PC-9 (cell line): ENCODE measurements at regions not wholly inside any gene's neighbourhood (a gene's known extent, or its start where the extent isn't known, plus 50 kb on each side); places are given as distances from the start of the nearest gene placed in this dataset.

Source experiments
- BruUV-seq: library from RNA; stranded (reverse); fragments of 400-500 nt; replicated peaks from 2 replicates; lab custom pipeline; 2021; lab: Mats Ljungman, UMichigan
- CTCF ChIA-PET: fragments of 300-600 bp; sonication (Branson Sonifier 250); formaldehyde crosslinking; loops from one replicate; lab custom pipeline; 2022; ENCODE audit warnings: antibody characterized with exemption; lab: Charles Lee
- POLR2A ChIA-PET: fragments of 300-600 bp; sonication (Branson Sonifier 250); formaldehyde crosslinking; loops from one replicate; lab custom pipeline; 2022; ENCODE audit warnings: antibody characterized with exemption; ENCODE audit not compliant: unreplicated experiment; lab: Charles Lee
- DNase-seq, 2 experiments: peaks; one replicate each; pipeline versions ENCODE4 v3.0.0 to v3.0.0-alpha.2; 2015 to 2022; ENCODE audit warnings: mixed read lengths in 1 of 2
- H2AFZ ChIP-seq: fragments of 200-600 bp; sonication (generic); 2 replicates; pipeline ENCODE4 v1.8.1; 2017; ENCODE audit warnings: antibody characterized with exemption
- H3F3A ChIP-seq: fragments of 200-600 bp; sonication (generic); 2 replicates; pipeline ENCODE4 v1.8.1; 2017; ENCODE audit warnings: antibody characterized with exemption, mild to moderate bottlenecking, low read depth; ENCODE audit not compliant: insufficient read depth
- H3K27ac ChIP-seq: fragments of 200-600 bp; sonication (generic); 2 replicates; pipeline ENCODE4 v1.6.1; 2016; ENCODE audit warnings: mixed run types
- H3K27me3 ChIP-seq: fragments of 200-600 bp; sonication (generic); 2 replicates; pipeline ENCODE4 v1.6.1; 2016; ENCODE audit warnings: low read depth, mixed run types; ENCODE audit not compliant: insufficient read depth
- H3K36me3 ChIP-seq: fragments of 200-600 bp; sonication (generic); 2 replicates; pipeline ENCODE4 v1.6.1; 2016; ENCODE audit warnings: low read depth, mixed run types
- H3K4me1 ChIP-seq: fragments of 200-600 bp; sonication (generic); replicated peaks from 2 replicates; pipeline ENCODE4 v1.6.1; 2016; ENCODE audit warnings: mixed run types; ENCODE audit not compliant: insufficient read depth
- H3K4me2 ChIP-seq: fragments of 200-600 bp; sonication (generic); 2 replicates; pipeline ENCODE4 v1.6.1; 2017; ENCODE audit warnings: mixed run types
- H3K4me3 ChIP-seq: fragments of 200-600 bp; sonication (generic); 2 replicates; pipeline ENCODE4 v1.6.1; 2016; ENCODE audit warnings: mixed run types
- H3K79me2 ChIP-seq: fragments of 200-600 bp; sonication (generic); 2 replicates; pipeline ENCODE4 v1.6.1; 2017; ENCODE audit warnings: low read depth, mixed run types
- H3K9me2 ChIP-seq: fragments of 200-600 bp; sonication (generic); 2 replicates; pipeline ENCODE4 v1.8.1; 2017; ENCODE audit warnings: mild to moderate bottlenecking; ENCODE audit not compliant: insufficient read depth
- H3K9me3 ChIP-seq: fragments of 200-600 bp; sonication (generic); 2 replicates; pipeline ENCODE4 v1.8.1; 2016; ENCODE audit warnings: low read depth; ENCODE audit not compliant: insufficient read depth
- H4K20me1 ChIP-seq: fragments of 200-600 bp; sonication (generic); 2 replicates; pipeline ENCODE4 v1.8.1; 2017; ENCODE audit not compliant: insufficient read depth
- EZH2 ChIP-seq: fragments of 200-600 bp; sonication (generic); IDR thresholded peaks from 2 replicates; pipeline ENCODE4 v1.8.0; 2017; ENCODE audit warnings: antibody characterized with exemption, low read depth
- intact Hi-C: fragments of 100-400 bp; cut with micrococcal nuclease; formaldehyde crosslinking; loops from one replicate; pipeline ENCODE4 v1.10.0; 2022; ENCODE audit not compliant: unreplicated experiment
- TF ChIP-seq, protein P1 (sequence below): fragments of 200-600 bp; sonication (generic); conservative IDR thresholded peaks from 2 replicates; pipeline ENCODE4 v1.6.1; 2017; ENCODE audit warnings: mixed run types, antibody characterized with exemption, mild to moderate bottlenecking, moderate library complexity

DNA sequence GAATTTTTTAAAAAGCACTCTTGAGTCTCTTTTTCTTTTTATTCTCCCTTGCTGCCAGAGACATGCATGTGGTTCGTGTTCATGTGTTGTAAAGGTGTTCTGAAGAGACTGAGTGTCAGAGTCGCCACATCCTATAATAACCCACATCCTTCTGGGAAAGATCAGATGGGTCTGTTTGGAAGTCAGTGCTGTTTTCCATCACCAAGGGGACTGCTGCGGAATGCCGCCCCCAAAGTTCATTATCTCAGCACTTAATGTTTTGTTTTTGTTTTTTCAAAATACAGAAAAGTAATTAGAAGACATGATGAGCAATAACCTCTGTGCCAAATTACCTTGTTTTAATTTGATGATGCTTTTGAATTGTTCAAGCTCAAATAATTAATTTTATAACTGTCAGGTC lies 56.9 kb upstream of the EIF3M start:
- Histone ChIP-seq H3K9me2 (no peaks in the 10 kb centered on the region), H3K4me3 (no peak overlapping the region), H3K27me3 (no peaks in the 10 kb centered on the region), H3K36me3 (no peaks in the 10 kb centered on the region), H3K4me2 (no peak overlapping the region), H3K79me2 (no peaks in the 10 kb centered on the region), H3K4me1 (peaks cover 5% of the 10 kb centered on the region; the same call in 1 of the 2 replicates), H3K9me3 (no peaks in the 10 kb centered on the region), H3F3A (no peaks in the 10 kb centered on the region), H3K27ac (no peak overlapping the region), H4K20me1 (no peaks in the 10 kb centered on the region), H2AFZ (no peak overlapping the region)
- intact Hi-C loops, result no loop called here
- no peak for TF ChIP-seq EZH2
- TF ChIP-seq, protein P1, sequence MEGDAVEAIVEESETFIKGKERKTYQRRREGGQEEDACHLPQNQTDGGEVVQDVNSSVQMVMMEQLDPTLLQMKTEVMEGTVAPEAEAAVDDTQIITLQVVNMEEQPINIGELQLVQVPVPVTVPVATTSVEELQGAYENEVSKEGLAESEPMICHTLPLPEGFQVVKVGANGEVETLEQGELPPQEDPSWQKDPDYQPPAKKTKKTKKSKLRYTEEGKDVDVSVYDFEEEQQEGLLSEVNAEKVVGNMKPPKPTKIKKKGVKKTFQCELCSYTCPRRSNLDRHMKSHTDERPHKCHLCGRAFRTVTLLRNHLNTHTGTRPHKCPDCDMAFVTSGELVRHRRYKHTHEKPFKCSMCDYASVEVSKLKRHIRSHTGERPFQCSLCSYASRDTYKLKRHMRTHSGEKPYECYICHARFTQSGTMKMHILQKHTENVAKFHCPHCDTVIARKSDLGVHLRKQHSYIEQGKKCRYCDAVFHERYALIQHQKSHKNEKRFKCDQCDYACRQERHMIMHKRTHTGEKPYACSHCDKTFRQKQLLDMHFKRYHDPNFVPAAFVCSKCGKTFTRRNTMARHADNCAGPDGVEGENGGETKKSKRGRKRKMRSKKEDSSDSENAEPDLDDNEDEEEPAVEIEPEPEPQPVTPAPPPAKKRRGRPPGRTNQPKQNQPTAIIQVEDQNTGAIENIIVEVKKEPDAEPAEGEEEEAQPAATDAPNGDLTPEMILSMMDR, result no peak
- POLR2A ChIA-PET, result no interaction called here
- CTCF ChIA-PET, result no interaction called here
- DNase-seq, result no peak
- no TSS peak for BruUV-seq

DNA sequence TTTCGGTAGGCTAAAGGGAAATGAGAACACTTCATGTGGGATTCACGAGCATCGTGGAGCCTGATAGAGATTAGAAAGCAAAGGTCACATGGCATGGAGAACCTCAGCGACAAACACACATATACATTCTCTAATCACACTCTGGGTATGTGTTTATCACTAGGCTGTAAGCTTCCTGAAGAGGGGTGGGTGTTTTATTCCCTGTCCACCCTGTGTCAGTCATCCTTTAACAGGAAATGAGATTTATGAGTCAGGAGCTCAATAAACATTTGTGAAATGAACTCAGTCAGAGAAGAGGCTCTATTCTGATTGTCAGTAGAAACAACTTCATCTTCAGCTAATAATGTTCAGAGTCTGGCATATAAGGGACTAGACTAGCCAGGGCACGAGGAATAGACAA lies 71.7 kb upstream of the EIF3M start:
- Histone ChIP-seq H4K20me1 (no peaks in the 10 kb centered on the region), H3K4me3 (no peak overlapping the region), H2AFZ (no peak overlapping the region), H3K4me2 (0 out of 2 replicates have a peak overlapping the region, but pooled peaks have one; percentile 3), H3K36me3 (no peaks in the 10 kb centered on the region), H3K79me2 (no peaks in the 10 kb centered on the region), H3F3A (no peaks in the 10 kb centered on the region), H3K27me3 (no peaks in the 10 kb centered on the region), H3K9me3 (no peaks in the 10 kb centered on the region), H3K9me2 (no peaks in the 10 kb centered on the region), H3K27ac (no peak overlapping the region), H3K4me1 (0 out of 2 replicates have a peak, but pooled peaks cover 7% of the 10 kb centered on the region)
- DNase-seq, result no peak
- POLR2A ChIA-PET, result no interaction called here
- CTCF ChIA-PET, result no interaction called here
- TF ChIP-seq, protein P1, result no peak
- no peak for TF ChIP-seq EZH2
- no TSS peak for BruUV-seq
- intact Hi-C loops, result no loop called here

- H3K9me2 ChIP-seq, result no peaks in the 10 kb centered on the region
- no peak for TF ChIP-seq EZH2
- TF ChIP-seq, protein P1, result no peak
- no peak overlapping the region for H2AFZ ChIP-seq
- no peak overlapping the region for H3K4me3 ChIP-seq
- DNase-seq, result no peak
- CTCF ChIA-PET, result no interaction called here
- no peaks in the 10 kb centered on the region for H4K20me1 ChIP-seq
- no peaks in the 10 kb centered on the region for H3K79me2 ChIP-seq
- no peaks in the 10 kb centered on the region for H3K36me3 ChIP-seq
- intact Hi-C loops, result no loop called here
- POLR2A ChIA-PET, result no interaction called here
- no peaks in the 10 kb centered on the region for H3K9me3 ChIP-seq
- no peak overlapping the region for H3K4me2 ChIP-seq
- no peaks in the 10 kb centered on the region for H3F3A ChIP-seq
- no peaks in the 10 kb centered on the region for H3K27me3 ChIP-seq
- H3K4me1 ChIP-seq, result 0 out of 2 replicates have a peak, but pooled peaks cover 7% of the 10 kb centered on the region
- no peak overlapping the region for H3K27ac ChIP-seq
- BruUV-seq, result no TSS peak
Observed at GRCh38 chr11:32510039-32510438, 73.6 kb upstream of the EIF3M start.
